Body of pancreas (tissue), 4 donors: ENCODE measurements at regions not wholly inside any gene's neighbourhood (a gene's known extent, or its start where the extent isn't known, plus 50 kb on each side); places are given as distances from the start of the nearest gene placed in this dataset.

Experiments used
- CTCF ChIP-seq, 7 experiments: fragments of 450-650 bp in 4 of 7; fragments of 200-600 bp in 3 of 7; sonication (generic) in 3 of 7; IDR thresholded peaks; one replicate each; pipeline ENCODE4 v1.5.1; 2016 to 2019; ENCODE audit warnings: antibody characterized with exemption in 7 of 7
- POLR2A ChIP-seq, 3 donors: fragments of 450-650 bp; IDR thresholded peaks; one replicate each; pipeline ENCODE4 v1.6.1; 2016; ENCODE audit warnings: antibody characterized with exemption in 3 of 3, mild to moderate bottlenecking in 2 of 3

DNA sequence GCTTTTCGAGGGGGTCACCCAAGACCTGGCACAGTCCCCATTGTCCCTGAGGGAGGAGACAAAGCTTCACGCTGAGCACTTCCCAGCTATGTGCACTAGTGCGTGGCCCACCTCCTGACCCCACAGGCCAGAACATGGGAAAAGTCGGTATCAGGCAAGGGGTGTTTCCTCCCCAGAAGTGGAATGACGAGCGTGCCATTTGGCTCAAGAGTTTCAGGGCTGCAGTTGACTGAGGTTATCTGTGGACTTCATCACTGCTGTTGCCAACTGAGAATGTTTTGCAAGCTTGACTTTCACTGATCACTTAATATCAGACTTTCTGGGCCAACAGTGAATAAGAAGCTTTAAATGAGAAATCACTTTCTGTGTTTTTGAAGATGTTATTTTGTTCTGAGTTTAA, 137.0 kb upstream of the AFDN start:
- TF ChIP-seq CTCF (IDR thresholded peaks at IDR 0.05) (no peak), POLR2A (IDR thresholded peaks at IDR 0.05) (no peak)
